ENCODE measurements at regions not wholly inside any gene's neighbourhood (a gene's known extent, or its start where the extent isn't known, plus 50 kb on each side); places are given as distances from the start of the nearest gene placed in this dataset.
A peak's percentile ranks its signal among the peaks of the same experiment; 100 is the strongest.
"Not testable (repeated sequence)": the region's sequence is repeated elsewhere in the genome, so short reads cannot be mapped to it uniquely, and the experiment has no call there.

GRCh38 chrX:65331371-65331770 is 203.2 kb downstream of the LAS1L start:
- no peak for DNase-seq (ENCODE audit: low spot score)

- no peak for DNase-seq (ENCODE audit: low spot score)
These were observed 234.3 kb downstream of the LAS1L start for GRCh38 chrX:65300104-65300809.

- DNase-seq (ENCODE audit: low spot score): not testable (repeated sequence)
These were observed 251.7 kb downstream of the LAS1L start for GRCh38 chrX:65282905-65283304.

GRCh38 chrX:65273152-65273551 is 261.4 kb downstream of the LAS1L start:
- no peak for DNase-seq (ENCODE audit: low spot score)

- DNase-seq (ENCODE audit: low spot score): no peak
These were observed 268.1 kb downstream of the LAS1L start for GRCh38 chrX:65266482-65266881.

DNA sequence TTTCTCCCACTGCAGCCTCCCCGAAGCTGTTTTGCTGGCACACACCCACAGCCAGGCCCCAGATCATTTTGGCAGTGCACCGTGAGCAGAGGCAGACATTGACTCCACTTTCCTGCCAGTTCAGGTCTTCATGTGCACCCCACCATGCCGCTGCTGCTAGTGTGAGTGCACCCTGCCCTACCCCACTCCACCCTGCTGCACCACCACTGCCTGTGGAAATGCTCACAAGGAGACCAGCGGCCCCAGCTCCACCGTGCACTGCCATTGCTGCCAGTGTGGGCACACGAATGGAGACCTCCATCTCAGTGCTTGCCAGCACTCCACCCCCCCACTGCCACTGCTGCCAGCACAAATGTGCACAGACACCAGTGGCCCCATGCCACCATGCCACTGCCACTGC is 277.6 kb upstream of the ZC4H2 start:
- no peak for DNase-seq (ENCODE audit: low spot score)

DNA sequence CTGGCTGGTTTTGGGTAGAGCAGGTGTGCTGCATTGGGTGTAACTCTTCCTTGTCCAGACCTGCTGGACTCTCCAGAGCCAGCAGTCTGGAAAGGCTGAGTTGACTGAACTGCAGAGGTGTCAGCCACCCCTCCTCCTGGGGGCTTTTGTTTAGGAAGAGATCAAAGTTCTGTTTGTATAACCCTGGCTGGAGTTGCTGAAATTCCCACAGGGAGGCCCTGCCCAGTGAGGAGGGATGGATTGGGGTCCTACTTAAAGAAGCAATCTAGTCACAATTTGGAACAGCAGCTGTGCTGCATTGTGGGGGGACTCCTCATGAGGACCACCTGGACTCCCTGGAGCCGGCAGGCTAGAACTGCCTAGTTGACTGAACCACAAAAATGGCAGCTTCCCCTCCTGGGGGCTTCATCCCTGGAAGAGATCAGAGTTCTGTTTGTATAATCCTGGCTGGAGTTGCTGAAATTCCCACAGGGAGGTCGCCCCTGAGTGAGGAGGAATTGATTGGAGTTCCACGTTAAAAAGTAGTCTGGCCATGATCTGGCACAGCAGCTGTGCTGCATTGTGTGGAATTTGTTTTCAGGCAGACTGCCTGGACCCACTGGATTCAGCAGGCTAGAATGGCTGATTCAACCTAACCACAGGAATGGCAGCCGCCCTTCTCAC is 264.9 kb upstream of the ZC4H2 start:
- no peak for DNase-seq (ENCODE audit: low spot score)

DNA sequence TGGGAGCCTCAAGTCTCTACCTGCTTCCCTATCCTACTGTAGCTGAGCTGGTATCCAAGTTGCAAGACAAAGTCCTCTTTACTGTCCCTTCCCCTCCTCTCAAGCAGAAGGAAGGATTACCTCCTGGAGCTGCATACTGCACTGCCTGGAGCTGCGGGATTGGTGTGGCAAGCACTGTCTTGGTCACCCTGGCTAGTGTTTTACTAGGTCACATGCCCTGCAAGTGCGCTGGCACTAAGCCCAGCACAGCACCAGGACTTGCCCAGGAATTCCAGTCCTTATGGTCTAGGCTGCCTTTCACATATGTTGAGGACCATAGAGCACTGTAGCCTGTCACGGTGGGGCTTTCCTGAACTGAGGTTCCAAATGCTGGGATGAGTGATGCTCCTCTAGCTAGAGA is 227.3 kb upstream of the ZC4H2 start:
- peak; percentile 1 for DNase-seq (ENCODE audit: low spot score)

- DNase-seq (ENCODE audit: low spot score): peak; percentile 29
These were observed 220.6 kb upstream of the ZC4H2 start for GRCh38 chrX:65196758-65197360.

GRCh38 chrX:65195621-65196020 is 219.4 kb upstream of the ZC4H2 start:
- DNase-seq (ENCODE audit: low spot score): no peak

DNA sequence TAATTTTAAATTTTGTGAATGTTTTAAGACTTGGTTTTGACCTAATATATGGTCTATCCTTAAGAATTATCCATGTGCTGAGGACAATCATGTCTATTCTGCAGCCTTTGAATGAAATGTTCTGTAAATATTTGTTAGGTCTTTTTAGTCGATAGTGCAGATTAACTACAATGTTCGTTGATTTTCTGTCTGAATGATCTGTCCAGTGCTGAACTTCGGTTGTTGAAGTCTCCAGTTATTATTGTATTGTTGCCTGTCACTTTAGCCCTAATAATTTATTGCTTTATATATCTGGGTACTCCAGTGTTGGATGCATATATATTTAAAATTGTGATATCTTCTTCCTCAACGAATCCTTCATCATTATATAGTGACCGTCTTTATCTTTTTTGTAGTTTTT is 218.3 kb upstream of the ZC4H2 start:
- DNase-seq (ENCODE audit: low spot score): no peak

DNA sequence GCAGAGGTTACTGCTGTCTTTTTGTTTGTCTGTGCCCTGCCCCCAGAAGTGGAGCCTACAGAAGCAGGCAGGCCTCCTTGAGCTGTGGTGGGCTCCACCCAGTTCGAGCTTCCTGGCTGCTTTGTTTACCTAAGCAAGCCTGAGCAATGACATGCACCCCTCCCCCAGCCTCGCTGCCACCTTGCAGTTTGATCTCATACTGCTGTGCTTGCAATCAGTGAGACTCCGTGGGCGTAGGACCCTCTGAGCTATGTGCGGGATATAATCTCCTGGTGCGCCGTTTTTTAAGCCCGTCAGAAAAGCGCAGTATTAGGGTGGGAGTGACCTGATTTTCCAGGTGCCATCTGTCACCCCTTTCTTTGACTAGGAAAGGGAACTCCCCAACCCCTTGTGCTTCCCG is 187.1 kb upstream of the ZC4H2 start:
- DNase-seq (ENCODE audit: low spot score): not testable (repeated sequence)

- DNase-seq (ENCODE audit: low spot score): no peak
These were observed 172.0 kb upstream of the ZC4H2 start for GRCh38 chrX:65148232-65148631.

- DNase-seq (ENCODE audit: low spot score): no peak
These were observed 160.2 kb upstream of the ZC4H2 start for GRCh38 chrX:65136424-65136823.

DNA sequence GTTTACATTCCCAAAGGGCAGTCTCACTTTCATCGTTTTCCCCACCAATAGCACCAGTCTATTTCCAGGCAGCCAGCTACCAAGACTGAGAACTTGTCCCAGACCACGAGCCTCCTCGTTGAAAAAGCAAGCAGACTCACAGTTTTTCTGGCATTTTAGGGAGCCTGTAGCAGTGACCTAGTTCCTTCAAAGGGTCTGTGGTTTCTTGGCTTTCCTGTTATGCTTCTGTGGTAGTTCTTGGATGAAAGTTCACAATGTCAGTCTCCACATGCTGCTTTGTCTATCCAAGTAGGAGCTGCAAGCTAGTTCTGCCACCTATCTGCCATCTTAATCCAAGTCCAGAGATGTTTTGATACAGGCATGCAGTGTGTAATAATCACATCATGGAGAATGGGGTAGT is 151.6 kb upstream of the ZC4H2 start:
- no peak for DNase-seq (ENCODE audit: low spot score)

GRCh38 chrX:65098851-65099250 is 122.6 kb upstream of the ZC4H2 start:
- DNase-seq (ENCODE audit: low spot score): no peak

DNA sequence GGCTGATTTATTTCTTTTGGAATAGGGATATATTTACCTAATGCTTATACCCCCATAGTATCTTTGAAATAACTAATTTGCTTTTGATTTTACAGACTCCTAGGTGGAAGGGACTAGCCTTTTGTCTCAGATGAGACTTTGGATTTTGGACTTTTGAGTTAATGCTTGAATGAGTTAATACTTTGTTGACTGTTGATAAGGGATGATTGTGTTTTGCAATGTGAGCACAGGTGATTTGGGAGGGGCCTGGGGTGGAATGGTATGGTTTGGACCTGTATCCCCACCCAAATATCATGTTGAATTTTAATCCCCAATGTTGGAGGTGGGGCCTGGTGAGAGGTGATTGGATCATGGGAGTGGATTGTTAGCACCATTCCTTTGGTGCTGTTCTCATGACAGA is 117.4 kb upstream of the ZC4H2 start:
- no peak for DNase-seq (ENCODE audit: low spot score)

DNA sequence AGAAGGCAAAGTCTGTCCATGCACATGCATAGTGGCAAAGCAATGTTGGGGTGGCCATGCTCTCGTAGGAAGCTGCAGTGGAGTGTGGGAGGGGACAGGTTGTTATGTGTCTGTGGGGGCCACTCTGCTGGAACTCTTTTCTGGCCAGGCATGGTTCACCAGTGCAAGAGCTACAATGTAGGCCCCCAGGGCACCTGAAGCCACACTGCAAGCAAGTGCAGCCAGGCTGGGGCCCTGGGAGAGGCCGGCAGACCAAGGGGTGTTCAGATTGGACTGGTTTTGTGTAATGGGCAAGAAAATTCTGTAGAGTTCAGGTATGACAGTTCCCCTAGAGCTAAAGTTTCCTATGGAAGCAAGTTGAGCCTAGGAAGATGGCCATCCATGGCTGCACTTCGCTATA is 97.0 kb upstream of the ZC4H2 start:
- DNase-seq (ENCODE audit: low spot score): no peak

DNA sequence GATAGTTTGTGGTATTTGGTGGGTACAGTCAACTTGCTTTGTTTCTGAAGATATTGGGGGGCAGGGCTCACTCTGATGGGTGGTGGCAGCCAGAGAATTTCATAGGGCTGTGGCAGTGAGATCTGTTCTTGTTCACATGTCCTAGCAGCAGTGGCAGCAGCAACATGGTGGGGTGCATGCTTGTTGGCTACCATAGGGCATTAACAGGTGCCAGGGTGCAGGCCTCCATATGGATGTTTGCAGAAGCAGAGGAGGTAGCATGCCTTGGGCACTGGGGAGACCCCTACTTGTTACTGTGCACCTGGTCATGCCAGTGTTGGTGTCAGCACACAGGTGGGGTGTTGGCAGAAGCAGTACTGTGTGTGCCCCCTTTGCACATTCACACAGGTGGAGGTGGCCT is 96.3 kb upstream of the ZC4H2 start:
- no peak for DNase-seq (ENCODE audit: low spot score)

DNA sequence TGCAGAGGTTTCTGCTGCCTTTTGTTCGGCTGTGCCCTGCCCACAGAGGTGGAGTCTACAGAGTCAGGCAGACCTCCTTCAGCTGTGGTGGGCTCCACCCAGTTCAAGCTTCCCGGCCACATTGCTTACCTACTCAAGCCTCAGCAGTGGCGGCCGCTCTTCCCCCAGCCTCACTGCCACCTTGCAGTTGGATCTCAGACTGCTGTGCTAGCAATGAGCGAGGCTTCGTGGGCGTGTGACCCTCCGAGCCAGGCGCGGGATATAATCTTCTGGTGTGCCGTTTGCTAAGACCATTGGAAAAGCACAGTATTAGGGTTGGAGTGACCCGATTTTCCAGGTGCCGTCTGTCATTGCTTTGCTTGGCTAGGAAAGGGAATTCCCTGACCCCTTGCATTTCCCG is 82.4 kb upstream of the ZC4H2 start:
- DNase-seq (ENCODE audit: low spot score): not testable (repeated sequence)

GRCh38 chrX:65045001-65045400 is 68.8 kb upstream of the ZC4H2 start:
- no peak for DNase-seq (ENCODE audit: low spot score)

DNA sequence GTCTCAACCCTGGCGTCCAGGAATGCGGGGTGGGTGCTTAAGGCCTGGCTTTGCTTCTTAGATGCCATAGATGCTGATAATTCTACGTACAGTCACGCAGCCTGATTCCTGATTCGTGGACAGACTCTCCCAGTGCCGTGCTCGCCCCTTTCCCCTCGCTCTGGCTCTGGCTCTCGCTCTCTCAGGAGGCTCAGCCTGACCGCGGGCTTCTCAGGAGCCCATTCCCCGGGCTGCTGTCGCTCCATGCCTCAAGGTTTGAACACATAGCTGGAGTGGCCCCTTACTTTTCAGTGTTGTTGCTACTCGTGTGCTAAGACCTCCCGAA is 59.2 kb upstream of the ZC4H2 start:
- peak; percentile 42 for DNase-seq (ENCODE audit: low spot score)

DNA sequence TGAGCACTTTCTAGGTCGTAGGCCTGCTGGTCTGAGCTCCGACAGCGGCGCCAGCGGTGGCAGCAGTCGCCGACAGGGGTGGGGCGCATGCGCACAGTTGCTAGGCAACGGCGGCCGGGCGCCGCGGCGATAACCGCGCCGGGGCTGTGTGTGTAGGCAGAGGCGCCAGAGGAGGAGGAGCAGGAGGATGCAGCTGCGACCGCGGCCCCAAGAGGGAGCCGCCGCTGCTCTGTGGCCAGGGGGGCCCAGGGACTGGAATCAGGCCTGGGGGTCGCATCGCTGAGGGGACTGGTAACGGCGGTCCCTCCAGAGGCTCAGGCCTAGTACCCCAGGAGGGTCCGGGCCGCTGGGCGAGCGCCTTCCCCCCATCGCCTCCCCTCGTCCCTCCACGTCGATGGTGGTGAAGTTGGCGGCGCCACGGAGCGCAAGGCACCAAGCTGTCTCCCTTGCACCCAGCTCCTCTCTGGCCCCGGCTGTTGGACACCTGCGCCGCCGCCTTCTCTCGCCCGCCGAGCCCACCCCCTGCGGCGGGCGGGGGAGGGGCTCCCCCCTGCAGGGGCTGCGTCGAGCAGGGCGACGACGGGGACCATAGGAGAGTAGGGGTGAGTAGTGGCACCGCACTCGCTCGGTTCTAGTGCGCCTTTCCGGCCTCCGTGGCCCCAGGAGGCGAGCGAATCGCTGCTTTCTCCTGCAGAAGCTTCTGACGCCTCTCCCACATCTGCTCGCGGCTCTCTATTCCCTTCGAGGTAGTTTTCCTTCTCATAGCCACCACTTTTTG is 58.6 kb upstream of the ZC4H2 start, which contains the start of gene ZC3H12B:
TSS of gene ZC3H12B (plus strand) at position 159 of the 778 bp plus-strand sequence.
- DNase-seq (ENCODE audit: low spot score): peak; percentile 23

Measured in cerebellar cortex (tissue), 1 donor.